ENCODE measurements at regions not wholly inside any gene's neighbourhood (a gene's known extent, or its start where the extent isn't known, plus 50 kb on each side); places are given as distances from the start of the nearest gene placed in this dataset.

DNA sequence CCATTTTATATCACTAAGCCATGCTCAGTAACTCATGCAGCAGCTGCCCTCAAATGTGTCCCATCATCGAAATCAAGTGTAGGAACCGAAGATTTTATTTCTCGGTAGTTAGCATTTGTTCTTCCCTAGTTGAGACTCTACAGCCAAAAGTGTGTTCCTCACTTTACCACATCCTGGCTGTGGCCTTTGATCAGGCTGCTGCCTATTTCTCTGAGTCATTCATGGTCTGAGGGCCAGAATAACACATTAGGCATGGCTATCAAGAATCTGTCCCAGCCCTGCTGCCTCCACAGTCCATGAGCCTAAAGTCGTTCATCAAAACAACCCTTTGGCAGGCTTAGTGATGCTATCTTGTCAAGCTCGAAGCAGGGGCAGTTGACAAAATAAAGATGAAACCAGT, 300.1 kb downstream of the TDRD15 start:
- no peak for DNase-seq (ENCODE audit: extremely low read depth in 1 of 2, low read depth in 1 of 2)

- no peak for DNase-seq (ENCODE audit: extremely low read depth in 1 of 2, low read depth in 1 of 2)
Observed at GRCh38 chr2:21424375-21424774, 300.6 kb downstream of the TDRD15 start.

DNA sequence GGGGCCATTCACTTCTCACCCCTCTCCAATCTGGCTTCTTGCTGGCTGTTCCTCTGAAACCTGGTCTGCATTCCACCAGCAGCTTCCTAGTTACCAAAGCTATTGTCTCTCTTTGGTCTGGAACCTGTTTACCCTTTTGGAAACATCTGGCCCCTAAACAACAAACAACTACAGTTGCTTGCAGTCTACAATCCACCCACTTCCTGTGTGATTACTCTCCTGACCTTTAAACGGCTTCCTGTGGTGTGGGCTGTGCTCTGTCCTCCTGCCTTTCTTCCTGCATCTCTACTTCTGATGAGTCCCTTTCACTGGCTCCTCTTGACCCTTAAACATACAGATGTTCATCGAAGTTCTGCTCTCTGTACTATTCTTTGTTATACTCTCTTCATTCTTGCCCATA, 303.8 kb downstream of the TDRD15 start:
- DNase-seq (ENCODE audit: extremely low read depth in 1 of 2, low read depth in 1 of 2), result no peak

DNA sequence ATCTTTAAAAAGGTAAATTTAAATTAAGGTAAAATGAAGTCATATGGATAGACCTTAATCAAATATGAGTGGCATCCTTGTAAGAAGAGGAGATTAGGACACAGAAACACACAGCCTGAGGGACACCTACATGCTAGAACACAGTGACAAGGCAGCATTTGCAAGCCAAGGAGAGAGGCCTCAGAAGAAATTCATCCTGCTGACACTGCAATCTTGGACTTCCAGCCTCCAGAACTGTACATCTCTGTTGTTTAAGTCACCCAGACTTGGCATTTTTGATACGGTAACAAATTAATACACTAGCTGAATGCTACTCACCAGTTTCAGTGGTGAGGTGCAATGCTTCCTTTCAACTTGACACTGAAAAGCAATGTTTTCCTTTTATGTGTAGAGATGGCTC, 305.0 kb downstream of the TDRD15 start:
- no peak for DNase-seq (ENCODE audit: extremely low read depth in 1 of 2, low read depth in 1 of 2)

- no peak for DNase-seq (ENCODE audit: extremely low read depth in 1 of 2, low read depth in 1 of 2)
Observed at GRCh38 chr2:21429747-21430146, 306.0 kb downstream of the TDRD15 start.

DNA sequence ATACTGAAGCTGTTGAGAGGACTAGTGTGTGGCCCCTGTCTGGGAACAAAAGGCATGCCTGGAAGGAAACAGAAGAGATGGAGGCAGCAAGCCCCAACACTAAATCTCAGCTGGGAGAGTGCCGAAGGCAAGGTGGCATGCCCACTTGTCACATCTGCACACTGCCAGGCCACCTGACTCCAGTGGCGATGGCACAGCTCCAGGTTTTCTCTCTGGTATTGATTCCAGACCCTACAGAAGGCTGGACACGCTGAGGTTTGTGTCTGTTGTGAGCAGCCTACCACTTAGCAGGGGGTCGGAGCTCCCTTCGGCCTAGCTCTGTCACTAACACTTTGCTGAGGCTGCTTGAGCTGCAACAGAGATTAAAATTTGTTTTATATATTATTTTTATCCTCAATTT, 307.3 kb downstream of the TDRD15 start:
- no peak for DNase-seq (ENCODE audit: extremely low read depth in 1 of 2, low read depth in 1 of 2)

DNA sequence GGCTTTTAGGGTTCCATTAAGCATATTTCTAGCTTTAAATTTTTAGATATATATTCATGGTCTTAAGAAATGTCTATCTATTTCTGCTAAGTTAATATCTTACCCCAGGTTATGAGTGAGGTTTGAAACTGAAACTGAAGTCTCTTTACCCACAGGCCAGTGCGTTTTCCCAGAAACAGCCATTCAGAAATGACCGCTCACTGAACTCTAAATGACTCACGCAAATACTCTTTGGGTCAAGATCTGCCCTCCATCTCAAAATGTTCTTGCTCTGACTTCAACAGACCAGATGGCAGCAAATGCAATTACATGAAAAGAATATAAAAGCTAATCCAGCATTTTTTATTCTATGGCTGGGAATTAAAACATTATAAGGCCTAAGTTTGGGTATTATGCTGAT, 315.2 kb downstream of the TDRD15 start:
- no peak for DNase-seq (ENCODE audit: extremely low read depth in 1 of 2, low read depth in 1 of 2)

DNA sequence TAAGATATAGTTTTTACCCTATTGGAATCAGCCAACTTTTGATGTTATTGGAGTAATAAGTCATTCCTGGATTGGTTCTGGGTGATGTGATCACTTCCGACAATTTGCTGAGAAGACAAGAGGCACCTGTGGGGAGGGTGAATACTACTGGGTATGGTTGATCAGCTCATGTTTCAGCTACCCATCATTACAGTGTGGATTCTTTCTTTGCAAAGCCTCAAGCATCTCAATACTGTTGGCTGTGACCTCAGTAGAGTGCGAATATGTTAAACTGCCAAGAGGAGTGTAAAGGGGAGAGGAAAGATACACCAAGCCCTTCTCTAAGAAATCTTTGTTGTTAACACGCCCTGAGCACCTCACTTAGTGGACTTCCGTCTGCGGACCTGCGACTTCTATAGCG, 317.7 kb downstream of the TDRD15 start:
- DNase-seq (ENCODE audit: extremely low read depth in 1 of 2, low read depth in 1 of 2), result no peak

DNA sequence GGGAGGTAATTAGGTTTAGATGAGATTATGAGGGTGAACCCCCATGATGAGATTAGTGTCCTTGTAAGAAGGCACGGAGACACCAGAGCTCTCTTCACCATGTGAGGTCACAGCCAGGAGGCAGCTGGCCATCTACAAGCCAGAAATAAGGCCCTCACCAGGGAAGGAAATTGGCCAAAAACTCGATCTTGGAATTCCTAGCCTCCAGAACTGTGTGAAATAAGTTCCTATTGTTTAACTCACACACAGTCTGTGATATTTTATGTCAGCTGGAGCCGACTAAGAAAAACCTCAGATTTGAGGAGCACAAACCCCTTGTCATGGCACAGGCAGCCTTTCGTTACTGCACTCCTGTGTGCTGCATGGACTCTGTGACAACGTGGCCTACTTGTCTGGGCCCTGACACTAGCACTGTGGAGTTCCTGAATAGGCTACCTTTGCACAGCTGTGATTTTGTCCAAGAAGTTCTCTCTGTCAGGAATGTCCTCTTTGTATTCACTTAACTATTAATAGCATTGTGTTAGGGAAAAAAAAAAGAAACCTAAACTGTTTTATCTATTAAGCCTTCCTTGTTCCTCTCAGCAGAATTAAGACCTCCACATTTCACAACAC, 319.8 kb downstream of the TDRD15 start:
- DNase-seq (ENCODE audit: extremely low read depth in 1 of 2, low read depth in 1 of 2), result no peak

DNA sequence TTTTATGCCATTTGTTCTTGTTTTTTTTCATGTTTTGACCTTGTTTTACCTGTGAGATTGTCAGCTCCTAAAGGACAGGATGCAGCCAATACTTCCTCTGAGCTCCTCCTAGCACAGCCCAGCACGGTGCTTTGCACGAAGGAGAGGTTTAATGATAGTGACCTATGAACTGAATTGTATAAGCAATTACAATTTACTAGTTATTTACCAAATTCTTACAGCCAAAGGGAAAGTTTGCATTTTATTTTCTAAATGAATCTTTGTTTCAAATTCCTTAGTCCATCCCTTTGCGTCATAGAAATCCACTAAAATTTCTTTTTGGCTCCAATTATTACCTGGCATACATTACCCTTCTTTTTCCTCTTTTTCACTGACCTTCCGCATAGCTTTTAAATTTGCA, 326.1 kb downstream of the TDRD15 start:
- DNase-seq (ENCODE audit: extremely low read depth in 1 of 2, low read depth in 1 of 2), result no peak

GRCh38 chr2:21451403-21451802, 327.6 kb downstream of the TDRD15 start:
- DNase-seq (ENCODE audit: extremely low read depth in 1 of 2, low read depth in 1 of 2), result no peak

DNA sequence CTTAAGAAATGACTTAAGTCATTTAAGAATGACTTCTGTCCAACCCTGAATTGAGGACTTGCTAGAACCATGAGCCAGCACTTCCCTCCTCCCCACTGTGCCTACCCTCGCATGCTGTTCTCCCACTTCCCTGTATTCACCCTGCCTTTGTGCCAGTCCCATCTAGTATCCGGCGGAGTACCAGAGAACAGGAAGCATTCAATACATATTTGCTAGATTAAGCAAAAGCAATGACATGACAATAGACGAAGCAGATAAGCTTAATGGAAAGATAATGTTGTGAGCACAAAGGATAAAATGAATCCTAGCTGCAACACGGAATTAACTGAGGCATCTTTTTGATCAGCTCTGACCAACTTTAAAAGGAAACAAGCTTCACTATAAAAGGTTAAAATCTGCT, 328.5 kb downstream of the TDRD15 start:
- no peak for DNase-seq (ENCODE audit: extremely low read depth in 1 of 2, low read depth in 1 of 2)

DNA sequence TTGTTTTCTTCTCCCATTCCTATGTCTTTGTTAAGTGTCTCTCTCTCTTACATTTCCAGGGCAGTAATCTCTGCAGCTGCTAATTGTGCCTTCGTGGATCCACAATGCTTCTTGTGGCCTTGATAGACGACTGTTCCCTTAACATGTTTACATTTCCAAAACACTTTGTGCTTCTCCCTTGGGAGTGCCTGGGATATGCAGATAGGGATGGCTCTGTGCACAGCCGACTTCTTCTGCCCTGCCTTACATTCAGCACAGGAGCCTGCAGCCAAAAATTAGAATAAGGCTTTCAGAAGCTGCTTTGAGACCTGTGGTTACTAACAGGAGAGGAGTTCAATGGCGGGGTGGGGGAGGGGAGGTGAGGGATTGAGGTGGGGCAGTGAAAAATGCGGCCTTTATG, 328.9 kb downstream of the TDRD15 start:
- no peak for DNase-seq (ENCODE audit: extremely low read depth in 1 of 2, low read depth in 1 of 2)

GRCh38 chr2:21453723-21454450, 330.1 kb downstream of the TDRD15 start:
- DNase-seq (ENCODE audit: extremely low read depth in 1 of 2, low read depth in 1 of 2), result no peak

- DNase-seq (ENCODE audit: extremely low read depth in 1 of 2, low read depth in 1 of 2), result no peak
Observed at GRCh38 chr2:21454839-21455238, 331.1 kb downstream of the TDRD15 start.

DNA sequence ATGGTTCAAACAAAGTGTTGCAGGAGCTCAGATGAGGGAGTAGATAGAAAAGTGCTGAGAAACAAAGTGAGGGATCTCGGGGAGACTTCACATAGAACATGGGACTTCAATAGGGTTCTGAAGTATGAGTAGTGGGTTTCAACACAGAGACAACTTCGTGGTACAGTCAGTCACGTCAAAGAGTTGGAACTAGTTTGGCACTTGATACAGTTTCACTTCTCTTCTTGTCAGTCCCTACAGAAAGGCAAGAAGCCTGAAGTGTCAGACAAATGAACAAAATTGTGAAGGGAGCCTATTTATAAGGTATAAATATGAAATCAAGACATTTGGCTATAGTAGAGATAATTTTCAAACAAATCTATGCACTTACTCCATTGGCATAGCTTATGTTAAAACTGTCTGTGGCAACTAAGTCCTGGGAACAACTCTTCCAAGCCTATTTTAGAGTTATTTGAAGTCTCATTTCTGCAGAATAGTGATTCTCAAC, 338.0 kb downstream of the TDRD15 start:
- no peak for DNase-seq (ENCODE audit: extremely low read depth in 1 of 2, low read depth in 1 of 2)

DNA sequence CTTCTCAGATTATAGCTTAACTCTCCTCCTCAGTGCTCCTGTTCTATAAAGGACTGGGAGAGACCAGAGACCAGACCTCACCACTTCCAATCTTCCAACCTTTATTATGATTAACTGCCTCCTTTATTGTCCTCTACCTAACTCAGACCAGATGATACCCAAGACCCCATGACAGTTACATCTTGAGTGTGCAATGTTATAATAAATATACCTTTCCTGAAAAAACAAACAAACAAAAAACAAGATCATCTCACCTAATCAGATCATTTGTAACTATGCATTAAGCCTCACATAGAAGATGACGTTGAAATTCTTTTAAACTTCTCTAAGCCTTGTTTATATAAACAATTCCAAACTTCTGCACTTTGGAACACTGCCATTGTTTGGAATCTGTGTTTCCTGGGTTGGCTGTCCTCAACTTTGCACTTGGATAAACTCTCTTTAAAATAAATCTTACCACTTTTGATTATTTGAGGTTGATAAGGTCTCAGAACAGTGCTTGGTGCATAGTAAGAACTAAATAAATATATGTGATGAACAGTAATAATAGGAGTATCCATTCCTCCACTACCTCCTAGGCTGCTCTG, 342.7 kb downstream of the TDRD15 start:
- DNase-seq (ENCODE audit: extremely low read depth in 1 of 2, low read depth in 1 of 2), result no peak

- no peak for DNase-seq (ENCODE audit: extremely low read depth in 1 of 2, low read depth in 1 of 2)
Observed at GRCh38 chr2:21467280-21467818, 343.6 kb downstream of the TDRD15 start.

DNA sequence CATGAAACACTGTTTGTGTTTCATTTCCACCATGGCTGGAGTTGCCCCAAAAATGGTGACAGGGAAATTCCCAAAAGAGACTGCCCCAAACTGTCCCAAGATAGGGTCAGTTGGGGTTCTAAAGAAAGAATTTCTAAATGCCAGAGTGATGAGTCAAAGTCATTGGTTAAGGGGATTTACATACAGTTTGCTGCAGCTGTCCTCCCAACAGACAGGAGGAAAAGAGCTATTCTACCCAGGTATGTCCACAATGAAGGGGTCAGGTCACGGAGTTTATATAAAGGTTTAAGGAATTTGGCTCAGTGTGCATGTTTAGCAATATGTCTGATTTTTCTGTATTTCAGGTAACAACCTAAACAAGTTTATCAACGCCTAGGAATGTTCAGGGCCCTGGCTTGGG, 344.1 kb downstream of the TDRD15 start:
- no peak for DNase-seq (ENCODE audit: extremely low read depth in 1 of 2, low read depth in 1 of 2)

- DNase-seq (ENCODE audit: extremely low read depth in 1 of 2, low read depth in 1 of 2), result no peak
Observed at GRCh38 chr2:21468624-21469023, 344.9 kb downstream of the TDRD15 start.

DNA sequence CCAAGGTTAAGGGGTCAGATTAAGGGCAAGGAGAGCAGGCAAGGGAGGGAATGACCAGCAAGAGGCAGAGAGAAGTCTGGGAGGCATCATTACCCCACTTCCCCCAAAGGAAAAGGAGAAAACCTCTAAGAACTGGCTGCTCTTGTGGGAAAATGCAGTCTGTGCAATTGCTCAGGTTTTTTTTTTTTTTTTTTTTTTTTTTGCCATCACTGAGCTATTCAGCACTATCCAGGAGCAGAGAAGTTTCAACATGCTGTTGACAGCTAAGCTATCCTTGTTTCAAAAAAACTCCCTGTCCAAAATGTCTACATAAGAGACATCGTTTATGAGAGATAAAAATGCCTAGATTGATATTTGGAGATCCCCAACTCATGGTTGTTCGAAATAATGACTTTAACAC, 345.4 kb downstream of the TDRD15 start:
- no peak for DNase-seq (ENCODE audit: extremely low read depth in 1 of 2, low read depth in 1 of 2)

DNA sequence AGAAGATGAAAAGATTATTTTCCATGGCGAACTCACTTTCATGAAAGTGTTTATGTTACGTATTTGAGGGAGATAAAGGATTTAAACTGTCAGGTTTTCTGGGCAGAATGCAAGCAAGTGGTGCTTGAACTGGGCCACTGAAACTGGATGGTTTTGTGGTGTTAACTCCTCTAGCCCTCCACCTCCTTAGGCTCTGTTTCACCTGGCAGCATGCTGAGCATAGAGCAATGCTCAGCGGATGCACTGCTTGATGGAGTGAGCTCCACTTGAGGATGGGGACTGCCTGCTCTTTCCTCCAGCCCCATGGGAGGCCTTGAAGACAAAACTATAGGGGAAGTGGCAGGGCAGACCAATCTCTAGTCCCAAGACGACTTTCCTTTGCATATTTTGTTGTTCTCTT, 345.8 kb downstream of the TDRD15 start:
- no peak for DNase-seq (ENCODE audit: extremely low read depth in 1 of 2, low read depth in 1 of 2)
